ENCODE measurements at regions not wholly inside any gene's neighbourhood (a gene's known extent, or its start where the extent isn't known, plus 50 kb on each side); places are given as distances from the start of the nearest gene placed in this dataset.

- Histone ChIP-seq H3K4me3 (ENCODE audit: low read depth, low read length) (peak overlapping the region; percentile 29), H3K9me3 (no peaks in the 10 kb centered on the region), H3K27me3 (no peaks in the 10 kb centered on the region), H3K36me3 (no peaks in the 10 kb centered on the region), H3K4me1 (peaks cover 32% of the 10 kb centered on the region)
- TF ChIP-seq CTCF (IDR thresholded peaks at IDR 0.05; ENCODE audit: low read depth, low read length), result no peak
- DNase-seq, result peak; percentile 89
Observed at GRCh38 chr6:80638213-80639055, 532.0 kb downstream of the BCKDHB start.

- no peaks in the 10 kb centered on the region for H3K36me3 ChIP-seq
- no peak overlapping the region for H3K4me3 ChIP-seq (ENCODE audit: low read depth, low read length)
- DNase-seq, result no peak
- TF ChIP-seq CTCF (IDR thresholded peaks at IDR 0.05; ENCODE audit: low read depth, low read length), result no peak
- H3K27me3 ChIP-seq, result no peaks in the 10 kb centered on the region
- no peaks in the 10 kb centered on the region for H3K9me3 ChIP-seq
- H3K4me1 ChIP-seq, result peaks cover 30% of the 10 kb centered on the region
Observed at GRCh38 chr6:80637312-80637711, 530.8 kb downstream of the BCKDHB start.

- no peak for DNase-seq
- Histone ChIP-seq H3K27me3 (no peaks in the 10 kb centered on the region), H3K9me3 (no peaks in the 10 kb centered on the region), H3K4me3 (ENCODE audit: low read depth, low read length) (no peak overlapping the region), H3K4me1 (peaks cover 25% of the 10 kb centered on the region), H3K36me3 (no peaks in the 10 kb centered on the region)
- no peak for TF ChIP-seq CTCF (IDR thresholded peaks at IDR 0.05; ENCODE audit: low read depth, low read length)
Observed at GRCh38 chr6:80636689-80637088, 530.2 kb downstream of the BCKDHB start.

- no peak for TF ChIP-seq CTCF (IDR thresholded peaks at IDR 0.05; ENCODE audit: low read depth, low read length)
- peaks cover 12% of the 10 kb centered on the region for H3K4me1 ChIP-seq
- H3K27me3 ChIP-seq, result no peaks in the 10 kb centered on the region
- no peak for DNase-seq
- no peaks in the 10 kb centered on the region for H3K9me3 ChIP-seq
- H3K36me3 ChIP-seq, result no peaks in the 10 kb centered on the region
- no peak overlapping the region for H3K4me3 ChIP-seq (ENCODE audit: low read depth, low read length)
Observed at GRCh38 chr6:80633412-80633811, 526.9 kb downstream of the BCKDHB start.

- no peak overlapping the region for H3K4me3 ChIP-seq (ENCODE audit: low read depth, low read length)
- no peak for TF ChIP-seq CTCF (IDR thresholded peaks at IDR 0.05; ENCODE audit: low read depth, low read length)
- H3K4me1 ChIP-seq, result no peaks in the 10 kb centered on the region
- H3K9me3 ChIP-seq, result no peaks in the 10 kb centered on the region; the same call in none of the 2 replicates
- H3K27me3 ChIP-seq, result no peaks in the 10 kb centered on the region
- H3K36me3 ChIP-seq, result no peaks in the 10 kb centered on the region
- no peak for DNase-seq
Observed at GRCh38 chr6:80625405-80625804, 518.9 kb downstream of the BCKDHB start.

- no peak for TF ChIP-seq CTCF (IDR thresholded peaks at IDR 0.05; ENCODE audit: low read depth, low read length)
- no peaks in the 10 kb centered on the region for H3K27me3 ChIP-seq
- no peaks in the 10 kb centered on the region; the same call in none of the 2 replicates for H3K9me3 ChIP-seq
- no peaks in the 10 kb centered on the region for H3K4me1 ChIP-seq
- H3K4me3 ChIP-seq (ENCODE audit: low read depth, low read length), result no peak overlapping the region
- H3K36me3 ChIP-seq, result no peaks in the 10 kb centered on the region
- DNase-seq, result no peak
Observed at GRCh38 chr6:80623066-80623815, 516.8 kb downstream of the BCKDHB start.
